GM12878 (cell line): ENCODE measurements at regions not wholly inside any gene's neighbourhood (a gene's known extent, or its start where the extent isn't known, plus 50 kb on each side); places are given as distances from the start of the nearest gene placed in this dataset.

ENCODE experiments used
- ATF7 ChIP-seq: fragments of 450-650 bp; IDR thresholded peaks from 2 replicates; pipeline ENCODE4 v1.6.1; 2016; ENCODE audit warnings: low read depth, mild to moderate bottlenecking
- CTCF ChIP-seq, 3 experiments: IDR thresholded peaks in 2 of 3; conservative IDR thresholded peaks in 1 of 3; 2 replicates each; pipeline ENCODE4 v1.5.1; 2011; ENCODE audit warnings: low read depth in 3 of 3, low read length in 3 of 3, mild to moderate bottlenecking in 3 of 3, control low read depth in 2 of 3, moderate library complexity in 2 of 3, inconsistent platforms in 1 of 3, mixed read lengths in 1 of 3; ENCODE audit not compliant: control insufficient read depth in 2 of 3, insufficient read depth in 1 of 3; ENCODE audit errors: extremely low read depth in 1 of 3
- ESRRA ChIP-seq: IDR thresholded peaks from 2 replicates; pipeline ENCODE4 v1.6.1; 2012; ENCODE audit warnings: mild to moderate bottlenecking, low read length, improper control_type of control experiment
- EZH2 ChIP-seq: IDR thresholded peaks from 2 replicates; pipeline ENCODE4 v1.6.1; 2012; ENCODE audit warnings: low read depth, mild to moderate bottlenecking, control low read depth, inconsistent platforms, low read length, borderline replicate concordance; ENCODE audit not compliant: control insufficient read depth
- FOS ChIP-seq: IDR thresholded peaks from 3 replicates; pipeline ENCODE4 v1.6.1; 2011; ENCODE audit warnings: borderline replicate concordance; ENCODE audit not compliant: insufficient read length; ENCODE audit errors: extremely low read depth
- GABPA ChIP-seq: IDR thresholded peaks from 2 replicates; pipeline ENCODE4 v1.6.1; 2014; ENCODE audit warnings: antibody characterized with exemption, low read depth, mild to moderate bottlenecking, inconsistent platforms
- JUNB ChIP-seq: IDR thresholded peaks from 2 replicates; pipeline ENCODE4 v1.6.1; 2016; ENCODE audit warnings: antibody characterized with exemption, mild to moderate bottlenecking
- MTA2 ChIP-seq: fragments of 450-650 bp; IDR thresholded peaks from 2 replicates; pipeline ENCODE4 v1.6.1; 2016; ENCODE audit warnings: low read depth, mild to moderate bottlenecking, moderate library complexity
- NFIC ChIP-seq: IDR thresholded peaks from 2 replicates; pipeline ENCODE4 v1.6.1; 2012; ENCODE audit warnings: low read depth, mild to moderate bottlenecking, inconsistent platforms, low read length, moderate library complexity
- NFYA ChIP-seq: IDR thresholded peaks from 2 replicates; pipeline ENCODE4 v1.6.1; 2011; ENCODE audit warnings: low read depth, mild to moderate bottlenecking, low read length, improper control_type of control experiment, borderline replicate concordance
- POLR2A ChIP-seq: IDR thresholded peaks from 2 replicates; pipeline ENCODE4 v1.6.1; 2011; ENCODE audit warnings: low read depth, mild to moderate bottlenecking, low read length
- ZZZ3 ChIP-seq: IDR thresholded peaks from 2 replicates; pipeline ENCODE4 v1.6.1; 2011; ENCODE audit warnings: low read depth; ENCODE audit not compliant: control insufficient read depth, insufficient read length
- TF ChIP-seq, protein P1 (sequence below): IDR thresholded peaks from 2 replicates; pipeline ENCODE4 v1.6.1; 2011; ENCODE audit warnings: borderline replicate concordance, low read depth, mild to moderate bottlenecking, moderate library complexity, mixed read lengths, low read length; ENCODE audit not compliant: insufficient read depth; ENCODE audit errors: extremely low read length

- TF ChIP-seq GABPA (no peak), POLR2A (no peak), NFYA (no peak), EZH2 (no peak), JUNB (no peak), ESRRA (no peak), ATF7 (no peak), ZZZ3 (no peak), MTA2 (no peak), FOS (no peak), NFIC (no peak), CTCF (IDR thresholded peaks at IDR 0.05 in 2 of 3, conservative IDR thresholded peaks at IDR 0.05 in 1 of 3; ENCODE audit: control insufficient read depth in 2 of 3, extremely low read depth in 1 of 3, insufficient read depth in 1 of 3, low read depth in 3 of 3, low read length in 3 of 3) (no peak)
- TF ChIP-seq, protein P1, sequence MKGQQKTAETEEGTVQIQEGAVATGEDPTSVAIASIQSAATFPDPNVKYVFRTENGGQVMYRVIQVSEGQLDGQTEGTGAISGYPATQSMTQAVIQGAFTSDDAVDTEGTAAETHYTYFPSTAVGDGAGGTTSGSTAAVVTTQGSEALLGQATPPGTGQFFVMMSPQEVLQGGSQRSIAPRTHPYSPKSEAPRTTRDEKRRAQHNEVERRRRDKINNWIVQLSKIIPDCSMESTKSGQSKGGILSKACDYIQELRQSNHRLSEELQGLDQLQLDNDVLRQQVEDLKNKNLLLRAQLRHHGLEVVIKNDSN = no peak
Observed at GRCh38 chr13:23518231-23518630, 52.0 kb upstream of the TNFRSF19 start.
